Right renal cortex interstitium (tissue), 3 donors: ENCODE measurements at regions not wholly inside any gene's neighbourhood (a gene's known extent, or its start where the extent isn't known, plus 50 kb on each side); places are given as distances from the start of the nearest gene placed in this dataset.

Experiments used
- DNase-seq, 3 donors: peaks; one replicate each; pipeline ENCODE4 v3.0.0-alpha.2; 2013; ENCODE audit warnings: low read depth in 3 of 3, low spot score in 2 of 3

- DNase-seq = no peak
These were observed 285.6 kb downstream of the UACA start for GRCh38 chr15:70477750-70478250.

- no peak for DNase-seq
These were observed 286.9 kb downstream of the UACA start for GRCh38 chr15:70476441-70476840.

DNA sequence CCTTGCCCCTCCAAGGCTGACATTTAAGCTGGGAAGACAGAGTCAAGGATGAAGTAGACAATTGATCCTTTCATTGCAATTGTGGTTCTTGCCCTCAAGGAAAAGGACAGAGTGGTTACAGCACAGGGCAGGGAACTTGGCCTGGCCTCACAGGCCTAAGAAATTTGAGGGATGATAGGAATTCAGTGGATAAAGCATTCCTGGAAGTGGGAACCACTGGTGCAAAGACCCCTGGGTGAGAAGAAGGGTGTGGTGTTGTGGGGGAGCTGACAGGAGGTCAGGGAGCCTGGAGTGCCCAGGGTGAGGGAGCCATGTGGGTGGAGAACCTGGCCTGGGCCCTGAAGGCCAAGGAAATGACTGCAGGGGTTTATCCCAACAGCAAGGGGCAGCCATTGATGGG lies 287.4 kb downstream of the UACA start:
- DNase-seq = no peak

- DNase-seq = no peak
These were observed 288.0 kb downstream of the UACA start for GRCh38 chr15:70475407-70475781.

- no peak for DNase-seq
These were observed 288.6 kb downstream of the UACA start for GRCh38 chr15:70474471-70475406.

GRCh38 chr15:70473581-70474370 lies 289.6 kb downstream of the UACA start:
- no peak for DNase-seq

DNA sequence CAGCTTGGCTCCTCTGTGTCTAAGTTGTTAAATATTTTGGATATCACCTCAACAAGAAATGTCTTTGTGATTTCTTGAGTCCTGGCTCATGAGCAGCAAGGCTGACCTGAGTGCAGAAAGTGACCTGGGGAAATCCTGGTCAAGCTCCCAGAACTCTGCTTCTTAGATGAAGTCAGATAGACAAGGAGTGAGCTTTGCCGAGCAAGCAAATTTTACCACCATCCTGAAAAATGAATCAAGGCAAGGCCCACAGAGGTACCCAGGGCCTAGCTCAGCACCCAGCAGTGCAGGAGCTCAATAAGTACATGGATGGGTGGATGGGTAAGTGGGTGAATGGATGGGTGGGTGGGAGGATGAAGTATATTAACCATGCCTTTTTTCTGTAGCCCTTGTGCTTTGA lies 291.8 kb downstream of the UACA start:
- no peak for DNase-seq

DNA sequence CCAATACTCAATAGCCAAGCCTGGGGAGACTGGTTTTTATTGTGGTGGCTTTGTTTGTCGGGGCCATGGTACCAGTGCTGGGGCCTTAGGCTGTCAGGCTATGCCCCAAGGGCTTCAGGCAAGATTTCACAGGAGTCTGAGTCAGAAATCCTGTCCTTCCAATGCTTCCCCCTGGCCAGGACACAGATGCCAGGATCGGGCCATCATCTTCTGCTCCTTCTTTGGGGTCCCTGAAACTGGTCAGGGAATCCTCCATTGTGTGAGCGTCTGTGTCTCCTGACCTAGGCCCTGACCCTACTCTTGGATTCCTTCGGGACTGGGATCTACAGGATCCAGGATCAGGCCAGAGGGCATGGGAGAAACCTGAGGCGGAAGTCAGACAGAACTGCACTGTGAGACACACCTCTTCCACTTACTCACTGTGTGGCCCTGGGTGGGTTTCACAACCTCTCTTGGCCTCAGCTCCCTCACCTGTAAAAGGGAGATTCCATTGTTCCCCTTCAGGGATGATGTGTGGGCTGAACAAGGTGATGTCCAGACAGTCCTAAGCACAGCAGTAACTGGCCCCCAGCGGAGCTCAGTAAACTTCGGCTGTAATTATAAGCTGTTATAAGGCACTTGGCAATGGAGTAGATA lies 292.7 kb downstream of the UACA start:
- no peak for DNase-seq

GRCh38 chr15:70469651-70470555 lies 293.5 kb downstream of the UACA start:
- DNase-seq = no peak

GRCh38 chr15:70469182-70469581 lies 294.2 kb downstream of the UACA start:
- no peak for DNase-seq

GRCh38 chr15:70466895-70467529 lies 296.3 kb downstream of the UACA start:
- no peak for DNase-seq

DNA sequence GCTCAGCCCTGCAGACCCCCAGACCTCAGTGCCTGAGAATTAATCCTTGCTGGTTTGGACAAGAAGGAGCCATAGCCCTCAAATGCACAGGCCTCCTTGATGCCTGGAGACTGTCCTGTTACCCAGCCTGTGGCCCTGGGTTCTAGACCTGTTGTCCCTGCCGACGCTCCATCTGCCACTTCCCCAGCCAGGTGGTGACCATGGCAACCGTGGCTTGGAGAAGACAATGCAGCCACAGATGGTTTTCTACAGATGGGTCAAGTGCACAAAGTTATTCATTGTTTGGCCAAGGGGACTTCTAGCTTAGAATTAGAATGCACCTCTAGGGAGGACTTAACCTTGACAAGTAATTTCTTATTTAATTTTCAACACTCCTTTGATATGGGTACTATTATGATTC lies 297.1 kb downstream of the UACA start:
- DNase-seq = no peak

DNA sequence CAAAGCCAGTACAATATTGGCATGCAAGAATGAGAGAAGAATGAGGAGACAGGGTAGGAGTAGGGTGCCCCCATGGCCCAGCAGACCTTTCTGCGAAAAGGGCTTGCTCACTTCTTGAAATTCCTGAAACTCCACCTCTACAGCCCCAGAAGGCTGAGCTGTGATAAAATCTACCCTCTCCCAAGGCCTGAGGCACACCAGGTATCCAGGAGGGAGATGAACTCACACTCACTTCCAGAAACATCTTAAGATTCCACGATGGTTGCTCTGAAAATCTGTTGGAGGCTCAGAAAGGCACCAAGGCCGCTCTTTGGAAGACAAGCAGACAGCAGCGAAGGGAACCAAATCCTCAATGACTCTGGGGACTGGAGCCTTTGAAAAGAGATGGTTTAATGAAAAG lies 297.5 kb downstream of the UACA start:
- DNase-seq = no peak

DNA sequence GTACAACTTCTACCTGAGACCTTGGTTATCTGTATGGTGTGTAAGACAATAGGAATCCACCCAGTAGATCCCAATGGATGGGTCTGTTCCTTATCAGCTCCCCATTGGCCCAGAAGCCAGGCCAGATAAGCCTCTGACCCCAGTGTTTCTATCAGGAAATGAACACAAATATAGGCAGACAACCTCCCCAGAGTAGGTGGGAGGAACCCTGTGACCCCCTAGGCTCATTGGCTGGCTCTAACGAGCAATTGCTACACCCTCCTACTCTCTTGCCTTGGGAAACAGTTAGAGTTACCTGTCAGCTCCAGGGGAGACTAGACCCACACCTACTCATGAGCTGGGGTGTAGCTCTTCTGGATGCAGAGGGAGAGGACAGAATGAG lies 299.9 kb downstream of the UACA start:
- DNase-seq = no peak

DNA sequence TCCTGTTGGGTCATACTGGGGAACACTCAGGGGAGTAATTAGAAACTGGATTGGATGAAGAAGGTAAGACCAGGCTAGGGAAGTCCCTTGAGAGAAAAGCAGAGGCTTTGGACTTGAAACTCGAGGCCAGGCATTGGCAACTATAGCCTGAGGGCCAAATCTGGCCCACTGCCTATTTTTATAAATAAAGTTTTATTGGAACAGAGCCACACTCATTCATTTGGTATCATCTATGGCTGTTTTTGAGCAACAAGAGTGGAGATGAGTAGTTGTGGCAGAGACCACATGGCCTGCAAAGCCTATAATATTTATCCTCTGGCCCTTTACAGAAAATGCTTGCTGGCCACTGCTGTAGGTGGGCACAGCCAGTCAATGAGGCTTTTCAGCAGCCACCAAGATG lies 301.4 kb downstream of the UACA start:
- no peak for DNase-seq

GRCh38 chr15:70461017-70461416 lies 302.3 kb downstream of the UACA start:
- DNase-seq = no peak

DNA sequence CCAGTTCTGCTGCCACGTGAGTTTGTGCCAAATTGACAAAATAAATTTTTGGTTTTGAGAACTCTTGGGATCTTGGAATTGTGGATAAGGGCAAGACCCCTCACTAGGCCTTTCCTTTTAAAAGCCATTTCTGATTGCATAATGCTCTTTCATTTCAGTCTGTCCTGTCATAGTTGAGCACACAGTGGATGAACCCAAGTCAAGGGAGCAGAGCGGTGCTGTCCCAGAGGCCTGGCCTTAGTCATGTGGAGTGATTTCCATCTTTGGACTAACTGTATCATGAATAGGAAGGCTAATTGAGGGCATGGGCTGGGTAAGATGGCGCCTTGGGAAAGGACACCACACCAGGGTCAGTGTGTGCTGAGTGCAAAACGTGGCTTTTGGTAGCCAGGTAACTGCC lies 304.0 kb downstream of the UACA start:
- DNase-seq = no peak

DNA sequence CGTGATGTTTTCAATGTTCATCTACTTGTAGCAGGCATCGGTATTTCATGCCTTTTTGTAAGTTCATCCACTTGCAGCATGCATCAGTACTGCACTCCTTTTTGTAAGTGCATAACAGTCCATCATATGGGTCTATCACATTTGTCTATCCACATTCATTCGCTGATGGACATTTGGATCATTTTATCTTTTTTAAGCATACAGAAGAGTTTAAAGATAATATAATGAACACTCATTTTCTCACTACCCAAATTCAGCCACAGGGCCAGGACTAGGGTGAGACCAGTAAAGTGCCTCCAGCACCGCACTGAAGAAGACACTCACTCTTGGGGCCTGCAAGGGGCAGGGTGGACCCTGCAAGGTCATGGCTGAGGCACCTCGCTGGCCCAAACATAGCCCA lies 309.6 kb downstream of the UACA start:
- DNase-seq = no peak

DNA sequence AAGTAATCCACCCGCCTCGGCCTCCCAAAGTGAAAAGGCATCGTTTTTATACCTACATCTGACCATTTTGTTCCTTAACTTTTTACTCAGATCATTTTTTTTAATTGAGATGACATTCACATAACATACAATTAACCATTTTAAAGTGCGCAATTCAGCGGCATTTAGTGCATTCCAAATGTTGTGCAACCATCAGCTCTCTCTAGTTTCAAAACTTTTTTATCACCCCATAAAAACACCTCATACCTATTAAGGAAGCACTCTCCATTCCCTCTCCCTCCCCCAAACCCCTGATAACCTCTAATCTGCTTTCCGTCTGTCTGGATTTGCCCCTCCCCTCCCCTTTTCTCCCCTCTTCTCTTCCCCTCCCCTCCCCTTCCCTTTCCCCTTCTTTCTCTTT lies 310.1 kb downstream of the UACA start:
- DNase-seq = no peak
